ENCODE measurements at regions not wholly inside any gene's neighbourhood (a gene's known extent, or its start where the extent isn't known, plus 50 kb on each side); places are given as distances from the start of the nearest gene placed in this dataset.

GRCh38 chr9:130755377-130756007 is 61.9 kb downstream of the EXOSC2 start:
- CTCF ChIA-PET = interaction anchor here (0.7 kb wide), 2 partner anchors 9 to 13 kb away, joined by 3 read pairs; no protein-coding TSS in a partner anchor
- no peak for TF ChIP-seq FOXA1 (IDR thresholded peaks at IDR 0.05)
- POLR2A ChIA-PET = no interaction called here
- DNase-seq (ENCODE audit: extremely low spot score) = no peak

- POLR2A ChIA-PET = no interaction called here
- no peak for DNase-seq (ENCODE audit: extremely low spot score)
- TF ChIP-seq BHLHE40 (IDR thresholded peaks at IDR 0.05; ENCODE audit: borderline replicate concordance) = no peak
- TF ChIP-seq PKNOX1 (IDR thresholded peaks at IDR 0.05) = no peak
- no peak for TF ChIP-seq LEF1 (IDR thresholded peaks at IDR 0.05; ENCODE audit: borderline replicate concordance)
- no peak for TF ChIP-seq NFRKB (IDR thresholded peaks at IDR 0.05)
- no peak for TF ChIP-seq ELF4 (IDR thresholded peaks at IDR 0.05)
- TF ChIP-seq CTBP1 (IDR thresholded peaks at IDR 0.05; ENCODE audit: borderline replicate concordance) = no peak
- no peak for TF ChIP-seq TARDBP (IDR thresholded peaks at IDR 0.05)
- no peak for TF ChIP-seq L3MBTL2 (conservative IDR thresholded peaks at IDR 0.05)
- TF ChIP-seq FOXA1 (IDR thresholded peaks at IDR 0.05) = no peak
- TF ChIP-seq FOXM1 (IDR thresholded peaks at IDR 0.05; ENCODE audit: borderline replicate concordance) = no peak
- TF ChIP-seq SP1 (IDR thresholded peaks at IDR 0.05) = no peak
- TF ChIP-seq ZNF384 (IDR thresholded peaks at IDR 0.05) = no peak
- no peak for TF ChIP-seq ARNT (IDR thresholded peaks at IDR 0.05)
- TF ChIP-seq SUZ12 (IDR thresholded peaks at IDR 0.05) = no peak
- no peak for TF ChIP-seq HDGF (IDR thresholded peaks at IDR 0.05; ENCODE audit: borderline replicate concordance)
- no peak for TF ChIP-seq FOXK2 (IDR thresholded peaks at IDR 0.05)
- CTCF ChIA-PET = interaction anchor here (0.7 to 1.3 kb wide), 3 partner anchors 8 to 110 kb away, joined by 3 read pairs; no protein-coding TSS in a partner anchor
Observed at GRCh38 chr9:130756037-130756436, 62.5 kb downstream of the EXOSC2 start.

GRCh38 chr9:130756455-130757152 is 63.0 kb downstream of the EXOSC2 start:
- CTCF ChIA-PET = interaction anchor here (0.6 to 1.3 kb wide), 5 partner anchors 7 to 109 kb away, joined by 3 read pairs; no protein-coding TSS in a partner anchor
- TF ChIP-seq FOXK2 (IDR thresholded peaks at IDR 0.05) (no peak), SP1 (IDR thresholded peaks at IDR 0.05) (no peak), CTBP1 (IDR thresholded peaks at IDR 0.05; ENCODE audit: borderline replicate concordance) (no peak), ZNF384 (IDR thresholded peaks at IDR 0.05) (no peak), TARDBP (IDR thresholded peaks at IDR 0.05) (no peak), FOXM1 (IDR thresholded peaks at IDR 0.05; ENCODE audit: borderline replicate concordance) (no peak), SUZ12 (IDR thresholded peaks at IDR 0.05) (no peak), L3MBTL2 (conservative IDR thresholded peaks at IDR 0.05) (no peak), PKNOX1 (IDR thresholded peaks at IDR 0.05) (no peak), ARNT (IDR thresholded peaks at IDR 0.05) (no peak), BHLHE40 (IDR thresholded peaks at IDR 0.05; ENCODE audit: borderline replicate concordance) (no peak), LEF1 (IDR thresholded peaks at IDR 0.05; ENCODE audit: borderline replicate concordance) (no peak), ELF4 (IDR thresholded peaks at IDR 0.05) (no peak)
- POLR2A ChIA-PET = no interaction called here
- no peak for DNase-seq (ENCODE audit: extremely low spot score)

GRCh38 chr9:130759738-130760137 is 66.2 kb downstream of the EXOSC2 start:
- DNase-seq (ENCODE audit: extremely low spot score) = no peak
- ChIA-PET CTCF (no interaction called here), POLR2A (no interaction called here)
- TF ChIP-seq ZNF384 (IDR thresholded peaks at IDR 0.05) (peak; percentile 63; the same call in 1 of the 2 replicates), LEF1 (IDR thresholded peaks at IDR 0.05; ENCODE audit: borderline replicate concordance) (no peak)

GRCh38 chr9:130763331-130764171 is 70.0 kb downstream of the EXOSC2 start:
- ChIA-PET POLR2A (no interaction called here), CTCF (interaction anchor here (0.5 to 1.2 kb wide), 4 partner anchors 8 to 112 kb away, joined by 3 read pairs; no protein-coding TSS in a partner anchor)
- TF ChIP-seq SP1 (IDR thresholded peaks at IDR 0.05) = no peak
- TF ChIP-seq CTBP1 (IDR thresholded peaks at IDR 0.05; ENCODE audit: borderline replicate concordance) = no peak
- no peak for DNase-seq (ENCODE audit: extremely low spot score)

- TF ChIP-seq CTBP1 (IDR thresholded peaks at IDR 0.05; ENCODE audit: borderline replicate concordance) (no peak), FOXM1 (IDR thresholded peaks at IDR 0.05; ENCODE audit: borderline replicate concordance) (no peak), HDGF (IDR thresholded peaks at IDR 0.05; ENCODE audit: borderline replicate concordance) (no peak), ZNF384 (IDR thresholded peaks at IDR 0.05) (no peak), LEF1 (IDR thresholded peaks at IDR 0.05; ENCODE audit: borderline replicate concordance) (no peak), FOXK2 (IDR thresholded peaks at IDR 0.05) (no peak), ELF4 (IDR thresholded peaks at IDR 0.05) (no peak), TARDBP (IDR thresholded peaks at IDR 0.05) (no peak), L3MBTL2 (conservative IDR thresholded peaks at IDR 0.05) (no peak), SP1 (IDR thresholded peaks at IDR 0.05) (no peak), BHLHE40 (IDR thresholded peaks at IDR 0.05; ENCODE audit: borderline replicate concordance) (no peak), PKNOX1 (IDR thresholded peaks at IDR 0.05) (no peak), SUZ12 (IDR thresholded peaks at IDR 0.05) (no peak), FOXA1 (IDR thresholded peaks at IDR 0.05) (no peak), NFRKB (IDR thresholded peaks at IDR 0.05) (no peak)
- ChIA-PET CTCF (interaction anchor here (0.7 kb wide), 1 partner anchor 67 kb away, joined by 3 read pairs; no protein-coding TSS in a partner anchor), POLR2A (no interaction called here)
- no peak for DNase-seq (ENCODE audit: extremely low spot score)
Observed at GRCh38 chr9:130765137-130766020, 69.7 kb upstream of the ABL1 start.

All from HEK293T (cell line).